ENCODE measurements at regions not wholly inside any gene's neighbourhood (a gene's known extent, or its start where the extent isn't known, plus 50 kb on each side); places are given as distances from the start of the nearest gene placed in this dataset.

DNA sequence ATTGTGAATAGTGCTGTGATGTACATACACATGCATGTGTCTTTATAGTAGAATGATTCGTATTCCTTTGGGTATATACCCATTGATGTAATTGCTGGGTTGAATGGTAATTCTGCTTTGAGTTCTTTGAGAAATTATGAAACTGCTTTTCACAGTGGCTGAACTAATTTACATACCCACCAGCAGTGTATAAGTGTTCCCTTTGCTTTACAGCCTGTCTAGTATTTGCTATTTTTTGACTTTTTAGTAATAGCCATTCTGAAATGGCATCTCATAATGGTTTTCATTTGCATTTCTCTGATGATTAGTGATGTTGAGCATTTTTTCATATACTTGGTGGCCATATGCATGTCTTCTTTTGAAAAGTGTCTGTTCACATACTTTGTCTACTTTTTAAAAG, 54.5 kb upstream of the FAM78B start:
- no peak for DNase-seq (ENCODE audit: low read depth, low spot score)
- H3K4me3 ChIP-seq (ENCODE audit: low read length) = no peak overlapping the region

GRCh38 chr1:166233750-166234366, 67.1 kb upstream of the FAM78B start:
- no peak for DNase-seq (ENCODE audit: low read depth, low spot score)

GRCh38 chr1:166235728-166236127, 68.9 kb upstream of the FAM78B start:
- H3K4me3 ChIP-seq (ENCODE audit: low read length) = no peak overlapping the region
- DNase-seq (ENCODE audit: low read depth, low spot score) = no peak

More at GRCh38 chr1:166233750-166234366, 67.1 kb upstream of the FAM78B start:
- H3K4me3 ChIP-seq (ENCODE audit: low read length) = no peak overlapping the region

DNA sequence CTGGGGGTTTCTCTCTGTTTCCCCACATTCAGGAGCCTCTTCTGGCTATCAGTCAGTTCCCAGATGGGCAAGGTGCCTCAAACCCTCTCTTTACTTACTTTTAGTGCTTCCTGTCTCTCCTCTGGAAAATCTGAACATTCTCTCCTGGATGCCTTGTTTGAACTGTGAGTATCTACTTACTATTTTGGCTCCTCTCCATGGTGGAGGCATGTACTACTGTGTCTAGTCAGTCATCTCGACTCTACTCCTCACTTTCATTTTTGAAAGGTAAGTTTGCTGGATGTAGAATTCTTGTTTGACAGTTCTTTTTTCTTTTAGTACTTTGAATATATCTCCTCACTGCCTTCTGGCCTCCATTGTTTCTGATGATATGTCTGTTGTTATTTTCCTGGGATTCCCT, 70.9 kb upstream of the FAM78B start:
- no peak overlapping the region for H3K4me3 ChIP-seq (ENCODE audit: low read length)

DNA sequence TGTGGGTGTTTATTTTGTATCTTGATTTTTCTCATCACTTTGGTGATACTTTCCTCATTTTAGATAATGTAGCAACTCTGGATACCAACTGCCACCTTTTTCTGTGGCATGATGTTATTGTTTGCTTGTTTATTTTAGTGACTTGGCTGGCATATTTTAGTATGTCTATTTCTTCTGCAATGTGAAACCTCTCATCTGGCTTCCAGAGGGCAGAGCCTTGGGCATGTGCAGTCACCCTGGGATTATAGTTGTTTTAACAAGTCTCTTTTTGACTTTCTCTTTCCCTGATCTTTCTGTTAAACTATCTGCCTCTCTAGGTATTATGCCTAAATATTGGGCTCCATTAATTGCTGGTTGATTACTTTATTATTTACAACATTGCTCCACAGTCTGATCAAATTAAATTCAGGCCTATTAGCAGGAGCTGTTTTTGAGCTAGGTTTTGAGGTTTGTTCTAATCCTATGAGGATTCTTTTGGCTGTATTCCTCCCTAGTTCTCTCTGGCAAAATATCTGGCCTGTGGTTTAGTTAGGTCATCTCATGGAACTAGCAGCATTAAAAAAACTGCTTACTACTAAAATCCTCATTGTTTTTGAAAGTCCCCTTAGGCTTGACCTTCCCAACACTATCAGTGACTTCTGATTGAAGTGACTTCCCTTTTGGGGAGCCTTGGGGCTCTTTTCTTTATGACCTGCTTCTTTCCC, 86.4 kb upstream of the FAM78B start:
- DNase-seq (ENCODE audit: low read depth, low spot score) = no peak
- H3K4me3 ChIP-seq (ENCODE audit: low read length) = no peak overlapping the region

More for the DNA sequence above, 70.9 kb upstream of the FAM78B start:
- DNase-seq (ENCODE audit: low read depth, low spot score) = no peak

- H3K4me3 ChIP-seq (ENCODE audit: low read length) = no peak overlapping the region
- no peak for DNase-seq (ENCODE audit: low read depth, low spot score)
Measured at GRCh38 chr1:166258017-166258416, 91.2 kb upstream of the FAM78B start.

GRCh38 chr1:166261511-166261910, 94.7 kb upstream of the FAM78B start:
- H3K4me3 ChIP-seq (ENCODE audit: low read length) = no peak overlapping the region
- no peak for DNase-seq (ENCODE audit: low read depth, low spot score)

DNA sequence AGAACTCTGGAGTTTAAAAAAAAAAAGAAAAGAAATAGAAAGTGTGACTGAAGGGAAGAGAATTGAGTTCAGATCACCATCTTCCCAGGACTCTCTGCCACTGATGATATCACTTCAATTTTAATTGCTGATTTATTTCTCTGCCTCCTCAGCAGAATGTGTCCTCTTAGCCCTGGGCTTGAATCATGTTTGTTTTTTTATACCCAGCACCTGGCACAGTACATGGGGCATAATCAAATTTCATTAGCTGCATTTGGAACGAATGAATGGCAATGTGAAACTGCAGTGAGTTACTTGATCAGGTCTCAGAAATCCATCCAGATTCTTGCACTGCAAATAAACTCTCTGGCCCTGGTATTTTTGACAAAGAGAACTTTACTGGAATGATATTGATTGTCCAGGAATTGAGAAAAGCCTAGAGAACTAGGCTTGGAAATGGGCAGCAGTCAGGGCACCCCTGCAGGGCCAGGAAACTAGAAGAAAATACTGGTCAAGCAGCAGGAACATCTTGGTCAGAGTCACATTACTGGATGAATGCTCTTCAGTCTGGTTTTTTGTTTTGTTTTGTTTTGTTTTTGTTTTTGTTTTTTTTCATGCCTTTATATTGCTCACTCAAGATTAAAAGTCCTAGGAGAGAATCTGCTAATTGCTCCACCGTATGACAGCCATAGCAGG, 103.8 kb upstream of the FAM78B start:
- no peak for DNase-seq (ENCODE audit: low read depth, low spot score)
- H3K4me3 ChIP-seq (ENCODE audit: low read length) = no peak overlapping the region

- DNase-seq (ENCODE audit: low read depth, low spot score) = no peak
Measured at GRCh38 chr1:166271151-166271538, 104.3 kb upstream of the FAM78B start.

DNA sequence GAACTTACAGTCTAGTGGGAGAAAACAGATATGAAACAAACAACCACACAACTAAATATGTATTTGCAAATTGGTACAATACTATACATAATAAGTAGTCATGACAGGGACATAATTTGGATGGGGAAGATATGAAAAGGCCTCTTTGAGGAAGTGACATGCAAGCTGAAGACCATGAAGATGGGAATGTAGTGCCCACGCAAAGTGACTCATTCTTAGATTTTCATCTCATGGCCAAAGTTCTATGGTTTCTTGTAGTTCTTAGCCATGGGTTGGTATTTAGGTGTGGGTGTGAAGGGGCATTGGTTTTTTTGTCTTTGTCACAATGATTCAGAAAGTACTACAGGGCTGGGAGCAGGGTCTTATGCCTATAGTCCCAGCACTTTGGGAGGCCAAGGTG, 105.4 kb upstream of the FAM78B start:
- no peak overlapping the region for H3K4me3 ChIP-seq (ENCODE audit: low read length)
- DNase-seq (ENCODE audit: low read depth, low spot score) = no peak

More at GRCh38 chr1:166271151-166271538, 104.3 kb upstream of the FAM78B start:
- no peak overlapping the region for H3K4me3 ChIP-seq (ENCODE audit: low read length)

DNA sequence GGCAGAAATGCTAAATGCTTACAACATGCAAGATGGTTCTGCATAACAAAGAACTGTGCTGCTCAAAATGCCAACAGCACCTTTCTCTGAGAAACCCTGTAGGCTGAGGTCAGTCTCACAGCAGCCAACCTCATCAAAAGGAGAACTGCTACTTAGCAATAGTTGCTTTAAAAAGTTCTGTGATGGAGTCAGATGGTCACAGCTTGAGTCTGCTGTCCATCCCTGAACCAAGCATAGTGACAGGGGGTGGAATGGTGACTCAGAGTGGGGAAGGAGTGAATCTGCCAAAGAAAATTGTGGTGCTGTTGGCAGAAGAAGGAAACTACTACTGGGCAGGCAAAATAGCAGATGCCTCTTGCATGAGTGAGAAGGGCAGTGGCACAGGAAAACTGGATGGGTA, 106.0 kb upstream of the FAM78B start:
- H3K4me3 ChIP-seq (ENCODE audit: low read length) = no peak overlapping the region
- no peak for DNase-seq (ENCODE audit: low read depth, low spot score)

- no peak for DNase-seq (ENCODE audit: low read depth, low spot score)
- no peak overlapping the region for H3K4me3 ChIP-seq (ENCODE audit: low read length)
Measured at GRCh38 chr1:166273618-166274017, 106.8 kb upstream of the FAM78B start.

DNA sequence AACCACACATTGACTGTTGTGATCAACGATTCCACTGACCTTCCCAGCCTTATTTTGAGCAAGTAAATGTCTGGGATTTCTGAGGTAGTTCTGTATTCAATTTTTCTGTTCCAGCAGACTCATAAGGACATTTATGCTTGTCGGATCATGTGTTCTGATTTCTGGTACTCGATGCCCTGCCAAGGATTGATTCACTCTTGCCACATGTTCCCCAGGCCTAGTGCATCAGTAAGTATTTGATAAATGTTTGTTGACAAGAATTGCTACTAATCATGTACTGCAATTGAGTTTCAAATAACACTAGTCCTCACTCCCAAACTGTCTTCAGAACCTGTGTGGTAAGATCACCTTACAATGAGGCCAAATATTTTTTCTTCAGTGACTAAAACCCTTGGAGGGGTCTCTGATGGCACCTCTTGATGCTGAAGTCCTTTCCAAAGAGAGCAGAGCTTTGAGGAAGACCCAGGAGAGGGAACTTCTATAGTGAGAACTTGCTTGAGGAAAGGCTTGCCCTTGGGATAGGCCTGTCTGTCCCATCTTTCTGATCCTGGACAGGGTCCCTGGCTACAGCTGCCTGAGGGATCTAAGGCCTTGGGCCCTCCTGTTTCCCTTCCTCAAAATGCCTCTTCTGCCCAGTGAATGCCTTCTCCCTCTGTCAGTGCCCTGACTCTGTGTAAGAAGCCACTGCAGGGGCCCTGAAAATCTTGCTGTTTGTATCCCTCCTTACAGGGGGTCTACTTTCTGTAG, 115.8 kb upstream of the FAM78B start:
- no peak overlapping the region for H3K4me3 ChIP-seq (ENCODE audit: low read length)
- no peak for DNase-seq (ENCODE audit: low read depth, low spot score)

DNA sequence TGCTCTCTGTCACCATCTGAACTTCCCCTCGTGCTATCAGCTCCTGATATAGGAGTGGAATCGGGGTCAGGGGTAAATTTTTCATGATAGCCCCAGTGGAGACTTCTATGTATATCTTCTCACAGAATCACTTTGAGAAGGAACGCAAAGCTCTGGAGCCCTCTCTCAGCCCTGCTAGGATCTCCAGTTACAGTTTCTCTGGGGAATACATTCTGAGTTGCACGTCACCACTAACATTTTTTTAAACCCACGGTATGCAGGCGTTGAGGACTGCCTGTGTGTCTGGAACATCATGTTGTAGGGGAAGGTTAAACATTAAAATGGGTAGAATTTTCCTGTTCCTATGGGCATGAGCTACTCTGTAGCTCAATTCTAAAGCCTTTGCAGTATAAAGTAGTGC, 116.4 kb upstream of the FAM78B start:
- no peak overlapping the region for H3K4me3 ChIP-seq (ENCODE audit: low read length)
- DNase-seq (ENCODE audit: low read depth, low spot score) = no peak

- DNase-seq (ENCODE audit: low read depth, low spot score) = no peak
- no peak overlapping the region for H3K4me3 ChIP-seq (ENCODE audit: low read length)
Measured at GRCh38 chr1:166283600-166283999, 116.8 kb upstream of the FAM78B start.

- no peak overlapping the region for H3K4me3 ChIP-seq (ENCODE audit: low read length)
- no peak for DNase-seq (ENCODE audit: low read depth, low spot score)
Measured at GRCh38 chr1:166289309-166290050, 122.7 kb upstream of the FAM78B start.

- H3K4me3 ChIP-seq (ENCODE audit: low read length) = no peak overlapping the region
- no peak for DNase-seq (ENCODE audit: low read depth, low spot score)
Measured at GRCh38 chr1:166295656-166296055, 128.9 kb upstream of the FAM78B start.

DNA sequence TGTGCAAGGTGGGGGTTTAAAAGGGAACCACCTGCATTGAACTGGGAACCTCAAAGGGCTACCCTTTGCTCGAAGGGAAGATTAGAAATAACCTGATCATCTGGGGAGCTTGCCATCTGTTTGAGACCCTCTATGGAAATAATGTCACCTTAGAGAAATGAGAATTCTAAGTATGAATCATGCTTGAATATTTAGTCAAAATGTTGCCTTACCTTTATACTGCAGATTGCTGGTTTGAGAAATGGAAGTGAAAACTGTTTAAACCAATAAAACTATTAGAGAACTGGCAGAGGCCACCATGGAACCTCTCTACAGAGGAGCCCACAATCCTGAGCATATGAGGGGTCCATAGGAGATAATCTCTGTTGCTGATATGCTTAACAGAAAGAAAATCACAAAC, 131.2 kb upstream of the FAM78B start:
- H3K4me3 ChIP-seq (ENCODE audit: low read length) = no peak overlapping the region
- DNase-seq (ENCODE audit: low read depth, low spot score) = no peak

DNA sequence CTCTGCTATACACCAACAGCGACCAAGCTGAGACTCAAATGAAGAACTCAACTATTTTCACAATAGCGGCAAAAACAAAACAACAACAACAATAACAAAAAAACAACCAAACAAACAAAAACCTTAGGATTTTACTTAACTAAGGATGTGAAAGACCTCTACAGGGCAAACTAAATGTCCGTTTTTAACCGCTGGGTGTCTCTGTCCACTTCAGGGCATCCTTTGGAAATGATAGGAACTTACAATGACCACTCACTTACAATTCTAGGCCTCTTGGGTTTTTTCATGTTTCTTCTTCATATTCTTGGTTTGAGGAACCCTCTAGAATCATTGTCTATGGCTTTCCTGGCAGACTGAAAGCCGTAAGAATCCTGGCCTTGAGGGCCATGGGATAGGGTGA, 134.0 kb upstream of the FAM78B start:
- H3K4me3 ChIP-seq (ENCODE audit: low read length) = no peak overlapping the region
- no peak for DNase-seq (ENCODE audit: low read depth, low spot score)

Measured in Jurkat, Clone E6-1 (cell line).